ENCODE measurements at regions not wholly inside any gene's neighbourhood (a gene's known extent, or its start where the extent isn't known, plus 50 kb on each side); places are given as distances from the start of the nearest gene placed in this dataset.

GRCh38 chr15:31930967-31931366 is 99.3 kb upstream of the CHRNA7 start:
- TF ChIP-seq CTCF (IDR thresholded peaks at IDR 0.05) (no peak), POLR2A (IDR thresholded peaks at IDR 0.05) (no peak), EP300 (IDR thresholded peaks at IDR 0.05; ENCODE audit: low read depth) (no peak), POLR2AphosphoS5 (IDR thresholded peaks at IDR 0.05) (no peak)

All from transverse colon (tissue), 4 donors.